ENCODE measurements at regions not wholly inside any gene's neighbourhood (a gene's known extent, or its start where the extent isn't known, plus 50 kb on each side); places are given as distances from the start of the nearest gene placed in this dataset.
"Not testable (repeated sequence)": the region's sequence is repeated elsewhere in the genome, so short reads cannot be mapped to it uniquely, and the experiment has no call there.

- H3K27ac ChIP-seq: no peak overlapping the region
- DNase-seq (ENCODE audit: low read depth, low spot score): no peak
Measured at GRCh38 chr7:142698429-142698828, 50.8 kb upstream of the PRSS1 start.

- H3K27ac ChIP-seq: no peak overlapping the region
- no peak for DNase-seq (ENCODE audit: low read depth, low spot score)
Measured at GRCh38 chr7:142697270-142697669, 52.0 kb upstream of the PRSS1 start.

DNA sequence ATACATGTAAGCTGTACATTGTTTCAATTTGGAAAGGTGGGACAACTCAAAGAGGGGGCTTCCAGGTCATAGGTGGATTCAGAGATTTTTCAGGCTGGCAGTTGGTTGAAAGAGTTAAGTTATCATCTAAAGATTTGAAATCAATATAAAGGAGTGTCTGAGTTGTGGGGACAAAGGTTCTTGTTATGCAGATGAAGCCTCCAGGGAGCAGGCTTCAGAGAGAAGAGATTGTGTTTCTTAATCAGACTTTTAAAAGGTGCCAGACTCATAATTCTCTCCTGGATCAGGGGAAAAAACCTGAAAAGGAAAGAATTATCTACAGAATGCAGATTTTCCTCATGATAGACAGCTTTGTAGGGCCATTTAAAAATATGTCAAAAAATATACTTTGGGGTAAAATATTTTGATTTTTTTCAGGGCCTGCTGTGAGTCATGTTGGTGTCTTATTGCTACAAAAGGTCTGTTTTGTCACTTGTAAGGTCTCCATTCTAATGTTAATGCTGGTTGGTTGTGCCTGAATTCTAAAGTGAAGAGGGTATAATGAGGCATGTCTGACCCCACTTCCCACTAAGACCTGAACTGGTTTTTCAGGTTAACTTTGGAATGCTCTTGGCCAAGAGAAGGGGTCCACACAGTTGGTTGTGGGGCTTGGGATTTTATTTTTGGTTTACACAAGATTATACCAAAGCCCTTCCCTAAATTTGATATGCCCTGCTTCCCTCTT, 52.7 kb upstream of the PRSS1 start:
- no peak overlapping the region for H3K27ac ChIP-seq
- DNase-seq (ENCODE audit: low read depth, low spot score): no peak

- DNase-seq (ENCODE audit: low read depth, low spot score): no peak
- H3K27ac ChIP-seq: no peak overlapping the region
Measured at GRCh38 chr7:142693911-142694310, 55.4 kb upstream of the PRSS1 start.

DNA sequence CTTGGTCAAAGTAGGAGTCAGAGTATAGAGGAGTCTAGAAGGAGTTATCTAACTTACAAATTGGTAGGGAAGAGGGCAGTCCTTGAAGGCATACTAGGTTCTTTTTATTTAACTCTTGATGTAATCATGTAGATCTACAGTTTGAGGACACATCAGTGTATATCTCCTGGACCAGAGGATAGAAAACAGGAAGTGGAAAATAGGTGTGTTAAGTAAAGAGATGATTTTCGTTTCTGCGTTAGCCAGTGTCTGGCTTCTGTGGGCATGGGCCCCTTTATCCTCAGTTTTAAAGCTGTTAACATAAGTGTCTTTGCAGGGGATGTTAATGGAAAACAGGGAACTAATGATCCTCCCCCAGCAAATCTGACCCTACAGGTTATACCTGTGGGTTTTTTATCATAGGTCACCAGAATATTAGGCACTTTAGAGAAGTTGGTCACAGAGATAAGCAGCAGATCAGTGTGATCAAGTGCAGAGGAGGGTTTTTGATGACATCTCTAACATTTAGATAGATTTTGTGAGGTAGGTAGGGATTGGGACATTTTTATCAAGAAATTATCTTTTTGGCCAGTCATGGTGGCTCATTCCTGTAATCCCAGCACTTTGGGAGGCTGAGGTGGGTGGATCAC, 58.6 kb upstream of the PRSS1 start:
- no peak overlapping the region for H3K27ac ChIP-seq
- DNase-seq (ENCODE audit: low read depth, low spot score): no peak

- H3K27ac ChIP-seq: no peak overlapping the region
- no peak for DNase-seq (ENCODE audit: low read depth, low spot score)
Measured at GRCh38 chr7:142689439-142690120, 59.7 kb upstream of the PRSS1 start.

GRCh38 chr7:142685877-142686508, 63.3 kb upstream of the PRSS1 start:
- H3K27ac ChIP-seq: no peak overlapping the region
- DNase-seq (ENCODE audit: low read depth, low spot score): no peak

DNA sequence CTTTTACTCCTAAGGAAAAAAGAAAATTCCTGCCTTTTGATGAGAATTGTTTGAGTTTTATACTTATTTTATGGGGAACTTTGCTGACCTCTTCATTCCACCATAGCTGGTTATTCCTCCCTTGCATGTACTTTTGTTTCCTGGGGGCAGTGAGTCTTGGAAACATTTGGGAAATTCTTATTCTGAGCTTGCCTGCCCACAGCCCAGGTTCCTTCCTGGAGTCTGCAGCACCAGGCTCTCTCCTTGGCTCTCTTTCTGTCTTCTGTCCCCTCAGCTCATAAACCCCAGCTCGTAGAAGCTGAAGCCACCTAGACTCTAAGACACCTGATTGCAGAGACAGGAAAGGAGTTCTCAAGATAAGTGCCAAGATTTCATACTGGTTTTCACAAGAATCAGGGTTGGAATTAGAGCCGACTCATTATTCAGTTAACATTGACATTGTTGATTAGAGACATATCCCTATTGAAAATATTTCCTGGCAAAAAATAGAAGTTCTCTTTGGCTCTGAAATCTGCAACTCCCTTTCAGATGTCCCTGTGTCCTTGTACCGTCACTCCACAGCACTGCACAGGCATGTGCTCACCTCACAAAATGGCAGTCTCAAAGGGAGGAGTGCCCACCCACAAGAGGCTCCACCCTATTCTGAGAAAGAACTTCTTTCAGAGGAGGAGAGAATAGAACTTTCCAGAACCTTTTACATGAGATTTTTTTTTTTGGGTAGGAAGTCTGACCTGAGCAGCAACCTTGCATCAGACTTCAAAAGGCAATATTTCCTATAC, 67.8 kb upstream of the PRSS1 start:
- no peak for DNase-seq (ENCODE audit: low read depth, low spot score)
- H3K27ac ChIP-seq: no peak overlapping the region

- no peak for DNase-seq (ENCODE audit: low read depth, low spot score)
- H3K27ac ChIP-seq: no peak overlapping the region
Measured at GRCh38 chr7:142671506-142671905, 77.8 kb upstream of the PRSS1 start.

DNA sequence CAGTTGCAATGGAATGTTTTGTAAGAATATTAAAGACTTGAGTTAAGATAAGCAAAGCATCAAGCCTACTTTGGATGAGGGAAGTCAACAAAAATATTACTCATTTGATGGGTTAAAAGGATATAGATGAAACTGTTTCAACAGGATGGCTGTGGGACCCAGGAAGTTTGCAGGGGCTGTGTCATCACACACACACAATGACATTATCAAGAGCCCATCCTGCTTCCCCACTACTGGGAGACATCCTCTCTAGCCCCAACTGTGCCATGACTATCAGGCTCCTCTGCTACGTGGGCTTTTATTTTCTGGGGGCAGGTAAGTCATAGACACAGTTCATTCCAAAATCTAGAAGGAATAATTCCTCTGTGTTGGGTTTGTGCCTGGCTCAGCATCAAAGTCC, 78.8 kb upstream of the PRSS1 start:
- no peak for DNase-seq (ENCODE audit: low read depth, low spot score)
- no peak overlapping the region for H3K27ac ChIP-seq

- DNase-seq (ENCODE audit: low read depth, low spot score): no peak
- no peak overlapping the region for H3K27ac ChIP-seq
Measured at GRCh38 chr7:142669074-142669654, 80.1 kb upstream of the PRSS1 start.

DNA sequence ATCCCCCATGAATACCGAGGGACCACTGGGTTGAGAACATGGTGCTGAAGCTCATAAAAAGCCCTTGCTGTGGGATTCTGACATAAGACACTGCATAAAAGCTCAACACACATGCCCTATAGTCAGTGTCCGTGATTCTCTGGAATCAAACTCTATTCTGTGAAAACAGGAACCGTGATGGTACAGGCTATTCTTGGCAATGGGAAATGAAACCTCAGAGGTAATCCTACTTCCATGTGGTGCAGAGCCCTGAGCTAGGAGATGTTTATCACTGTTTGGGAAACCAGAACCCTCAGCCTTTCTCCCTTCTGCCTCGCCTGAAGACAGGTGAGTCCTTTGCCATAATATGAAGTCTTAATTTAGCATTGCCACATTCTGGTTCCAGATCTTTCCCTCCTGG, 80.8 kb upstream of the PRSS1 start:
- DNase-seq (ENCODE audit: low read depth, low spot score): no peak
- no peak overlapping the region for H3K27ac ChIP-seq

- H3K27ac ChIP-seq: no peak overlapping the region
- no peak for DNase-seq (ENCODE audit: low read depth, low spot score)
Measured at GRCh38 chr7:142657376-142657775, 91.9 kb upstream of the PRSS1 start.

- no peak for DNase-seq (ENCODE audit: low read depth, low spot score)
- no peak overlapping the region for H3K27ac ChIP-seq
Measured at GRCh38 chr7:142654398-142654797, 94.9 kb upstream of the PRSS1 start.

GRCh38 chr7:142647749-142648148, 101.5 kb upstream of the PRSS1 start:
- H3K27ac ChIP-seq: no peak overlapping the region
- no peak for DNase-seq (ENCODE audit: low read depth, low spot score)

GRCh38 chr7:142646386-142647140, 102.7 kb upstream of the PRSS1 start:
- DNase-seq (ENCODE audit: low read depth, low spot score): no peak
- no peak overlapping the region for H3K27ac ChIP-seq

DNA sequence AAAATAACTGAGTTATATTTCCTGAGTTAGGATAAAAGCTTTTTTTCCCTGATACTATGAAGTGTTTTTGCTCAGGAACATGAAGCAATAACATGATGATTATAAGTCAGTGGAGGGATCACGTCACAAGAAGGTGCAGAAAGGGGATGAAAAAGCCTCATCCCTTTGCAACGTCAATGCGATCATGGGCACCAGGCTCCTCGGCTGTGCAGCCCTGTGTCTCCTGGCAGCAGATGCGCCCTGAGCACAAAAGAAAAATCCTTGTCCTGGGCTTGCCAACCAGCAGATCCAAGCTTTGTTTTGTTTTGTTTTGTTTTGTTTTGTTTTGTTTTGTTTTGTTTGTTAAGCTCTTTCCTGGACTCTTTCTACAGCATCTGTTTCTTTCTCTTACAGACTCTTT, 103.5 kb upstream of the PRSS1 start:
- DNase-seq (ENCODE audit: low read depth, low spot score): no peak
- no peak overlapping the region for H3K27ac ChIP-seq

GRCh38 chr7:142642316-142642715, 107.0 kb upstream of the PRSS1 start:
- no peak overlapping the region for H3K27ac ChIP-seq
- DNase-seq (ENCODE audit: low read depth, low spot score): no peak

DNA sequence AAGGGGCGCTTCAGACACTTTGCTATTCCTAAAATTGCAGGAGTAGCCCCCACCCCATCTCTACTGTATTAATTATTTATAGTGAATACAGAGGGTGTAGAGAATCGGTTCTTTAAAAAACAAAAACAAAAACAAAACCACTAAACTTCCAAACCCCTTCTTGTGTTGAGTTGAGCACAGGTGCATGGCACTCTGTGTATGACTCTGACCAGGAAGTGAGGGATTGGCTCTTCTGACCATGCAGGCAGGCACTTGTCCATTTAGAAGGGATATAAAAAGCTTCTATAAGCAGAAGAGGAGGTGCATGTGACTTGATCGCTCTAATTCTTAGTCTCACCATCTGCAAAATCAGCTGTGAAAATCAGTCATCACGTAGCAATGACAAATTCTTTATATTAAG, 108.0 kb upstream of the PRSS1 start:
- not testable (repeated sequence) for H3K27ac ChIP-seq; DNase-seq (ENCODE audit: low read depth, low spot score)

Measured in epithelial cell of prostate (primary cell).